ENCODE measurements at regions not wholly inside any gene's neighbourhood (a gene's known extent, or its start where the extent isn't known, plus 50 kb on each side); places are given as distances from the start of the nearest gene placed in this dataset.

- H3K4me1 ChIP-seq (ENCODE audit: control insufficient read depth, insufficient read depth, low read length): no peaks in the 10 kb centered on the region
- H3K27ac ChIP-seq (ENCODE audit: low read length): no peak overlapping the region
- Mint-ChIP-seq H3K27me3 (ENCODE audit: low read depth in 2 of 2) (peaks cover 11 to 16% of the 10 kb centered on the region in 2 donors), H3K9me3 (peaks cover 0 to 3% of the 10 kb centered on the region in 2 donors), H3K36me3 (no peaks in the 10 kb centered on the region), H3K27ac (no peak overlapping the region), H3K4me3 (no peak overlapping the region), H3K4me1 (no peaks in the 10 kb centered on the region)
- H3K4me3 ChIP-seq (ENCODE audit: low read length): no peak overlapping the region
- H3K27me3 ChIP-seq (ENCODE audit: control insufficient read depth, insufficient read depth, low read length): no peaks in the 10 kb centered on the region
- TF ChIP-seq CTCF (IDR thresholded peaks at IDR 0.05): no peak
- DNase-seq (no peak), ATAC-seq (no peak)
- 81% methylated on average over 18 of the region's 18 CpGs for WGBS (ENCODE audit: insufficient coverage)
- H3K36me3 ChIP-seq (ENCODE audit: control insufficient read depth, insufficient read depth, low read length): no peaks in the 10 kb centered on the region
- no peaks in the 10 kb centered on the region for H3K9me3 ChIP-seq (ENCODE audit: control insufficient read depth, insufficient read depth, low read length)
- intact Hi-C loops (cut with micrococcal nuclease): no loop called here
Measured at GRCh38 chr15:88323976-88324740, 67.6 kb upstream of the NTRK3 start.

DNA sequence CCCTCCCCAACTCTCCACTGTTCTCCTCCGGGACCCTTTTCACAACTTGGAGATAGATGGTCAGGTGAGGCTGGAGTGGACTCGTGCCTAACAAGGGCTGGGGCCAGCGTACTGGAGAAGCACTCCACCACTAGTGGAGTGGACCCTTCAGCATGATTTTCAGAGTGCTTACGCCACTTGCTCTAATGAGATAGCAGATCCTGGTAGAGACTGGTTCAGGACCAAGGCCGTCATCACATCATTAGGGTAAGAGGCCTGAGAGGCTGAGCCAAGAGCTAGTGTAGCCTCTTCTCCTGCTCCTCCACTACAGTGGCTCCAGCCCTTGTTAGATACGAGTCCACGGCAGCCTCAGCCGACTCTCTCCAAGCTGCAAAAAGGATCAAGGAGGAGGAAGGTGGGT, 66.9 kb upstream of the NTRK3 start:
- Mint-ChIP-seq H3K27ac (no peak overlapping the region), H3K4me3 (no peak overlapping the region), H3K27me3 (ENCODE audit: low read depth in 2 of 2) (peaks cover 11 to 16% of the 10 kb centered on the region in 2 donors), H3K4me1 (no peaks in the 10 kb centered on the region), H3K36me3 (no peaks in the 10 kb centered on the region), H3K9me3 (peaks cover 0 to 3% of the 10 kb centered on the region in 2 donors)
- DNase-seq: no peak
- Histone ChIP-seq H3K27me3 (ENCODE audit: control insufficient read depth, insufficient read depth, low read length) (no peaks in the 10 kb centered on the region), H3K4me1 (ENCODE audit: control insufficient read depth, insufficient read depth, low read length) (no peaks in the 10 kb centered on the region), H3K36me3 (ENCODE audit: control insufficient read depth, insufficient read depth, low read length) (no peaks in the 10 kb centered on the region), H3K27ac (ENCODE audit: low read length) (no peak overlapping the region), H3K4me3 (ENCODE audit: low read length) (no peak overlapping the region), H3K9me3 (ENCODE audit: control insufficient read depth, insufficient read depth, low read length) (no peaks in the 10 kb centered on the region)
- intact Hi-C loops (cut with micrococcal nuclease): no loop called here
- 85% methylated on average over 6 of the region's 8 CpGs for WGBS (ENCODE audit: insufficient coverage)
- no peak for ATAC-seq
- TF ChIP-seq CTCF (IDR thresholded peaks at IDR 0.05): no peak

DNA sequence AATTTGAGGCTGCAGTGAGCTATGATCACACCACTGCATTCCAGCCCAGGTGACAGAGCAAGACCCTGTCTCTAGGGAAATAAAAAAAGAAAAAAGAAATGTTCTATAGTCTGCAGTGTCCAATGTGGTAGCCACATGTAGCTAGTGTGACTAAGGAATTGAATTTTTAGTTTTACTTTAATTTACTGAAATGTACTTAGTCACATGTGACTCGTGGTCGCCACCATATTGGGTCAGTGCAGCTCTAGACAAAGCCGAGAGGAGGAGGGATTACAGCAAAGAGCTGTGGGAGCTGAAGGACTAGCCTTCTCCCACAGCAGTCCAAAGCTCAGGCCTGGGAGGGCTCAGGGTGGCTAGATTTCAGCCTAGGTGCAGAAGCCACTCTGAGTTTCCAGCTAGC, 65.9 kb upstream of the NTRK3 start:
- H3K36me3 Mint-ChIP-seq: no peaks in the 10 kb centered on the region
- Histone ChIP-seq H3K4me1 (ENCODE audit: control insufficient read depth, insufficient read depth, low read length) (no peaks in the 10 kb centered on the region), H3K9me3 (ENCODE audit: control insufficient read depth, insufficient read depth, low read length) (no peaks in the 10 kb centered on the region), H3K4me3 (ENCODE audit: low read length) (no peak overlapping the region), H3K27me3 (ENCODE audit: control insufficient read depth, insufficient read depth, low read length) (no peaks in the 10 kb centered on the region), H3K27ac (ENCODE audit: low read length) (no peak overlapping the region), H3K36me3 (ENCODE audit: control insufficient read depth, insufficient read depth, low read length) (no peaks in the 10 kb centered on the region)
- no peak overlapping the region for H3K4me3 Mint-ChIP-seq
- no peak for ATAC-seq
- WGBS (ENCODE audit: insufficient coverage): 86% methylated on average over 3 of the region's 3 CpGs
- H3K27me3 Mint-ChIP-seq (ENCODE audit: low read depth in 2 of 2): peaks cover 11 to 16% of the 10 kb centered on the region in 2 donors
- peaks cover 0 to 3% of the 10 kb centered on the region in 2 donors for H3K9me3 Mint-ChIP-seq
- H3K27ac Mint-ChIP-seq: no peak overlapping the region
- DNase-seq: no peak
- TF ChIP-seq CTCF (IDR thresholded peaks at IDR 0.05): no peak
- intact Hi-C loops (cut with micrococcal nuclease): no loop called here
- no peaks in the 10 kb centered on the region for H3K4me1 Mint-ChIP-seq

GRCh38 chr15:88321271-88321670, 64.7 kb upstream of the NTRK3 start:
- no peak overlapping the region for H3K4me3 Mint-ChIP-seq
- DNase-seq: no peak
- 34% methylated on average over 3 of the region's 3 CpGs for WGBS (ENCODE audit: insufficient coverage)

More at GRCh38 chr15:88321271-88321670, 64.7 kb upstream of the NTRK3 start:
- Histone ChIP-seq H3K9me3 (ENCODE audit: control insufficient read depth, insufficient read depth, low read length) (no peaks in the 10 kb centered on the region), H3K27ac (ENCODE audit: low read length) (no peak overlapping the region), H3K4me3 (ENCODE audit: low read length) (no peak overlapping the region), H3K36me3 (ENCODE audit: control insufficient read depth, insufficient read depth, low read length) (no peaks in the 10 kb centered on the region), H3K27me3 (ENCODE audit: control insufficient read depth, insufficient read depth, low read length) (no peaks in the 10 kb centered on the region), H3K4me1 (ENCODE audit: control insufficient read depth, insufficient read depth, low read length) (no peaks in the 10 kb centered on the region)
- H3K9me3 Mint-ChIP-seq: peaks cover 0 to 3% of the 10 kb centered on the region in 2 donors
- H3K36me3 Mint-ChIP-seq: no peaks in the 10 kb centered on the region
- no peak for ATAC-seq
- H3K27me3 Mint-ChIP-seq (ENCODE audit: low read depth in 2 of 2): peaks cover 16 to 21% of the 10 kb centered on the region in 2 donors
- no peak overlapping the region for H3K27ac Mint-ChIP-seq
- TF ChIP-seq CTCF (IDR thresholded peaks at IDR 0.05): no peak
- intact Hi-C loops (cut with micrococcal nuclease): no loop called here
- H3K4me1 Mint-ChIP-seq: no peaks in the 10 kb centered on the region
